NCI-H128 (cell line): ENCODE measurements at regions not wholly inside any gene's neighbourhood (a gene's known extent, or its start where the extent isn't known, plus 50 kb on each side); places are given as distances from the start of the nearest gene placed in this dataset.

ENCODE experiments used
- DNase-seq: peaks from one replicate; lab custom pipeline; 2025; ENCODE audit not compliant: unreplicated experiment; lab: John Stamatoyannopoulos, UW

GRCh38 chr15:98586066-98586465 is 62.3 kb upstream of the IGF1R start:
- no peak for DNase-seq

- DNase-seq = no peak
These were observed 56.2 kb upstream of the IGF1R start for GRCh38 chr15:98592136-98592535.

GRCh38 chr15:98596131-98596530 is 52.2 kb upstream of the IGF1R start:
- DNase-seq = no peak

- no peak for DNase-seq
These were observed 51.4 kb upstream of the IGF1R start for GRCh38 chr15:98596885-98597392.

GRCh38 chr15:98597666-98598065 is 50.7 kb upstream of the IGF1R start:
- DNase-seq = no peak
